Liver (tissue), 7 donors: ENCODE measurements at regions not wholly inside any gene's neighbourhood (a gene's known extent, or its start where the extent isn't known, plus 50 kb on each side); places are given as distances from the start of the nearest gene placed in this dataset.

Experiments
- DNase-seq: peaks from one replicate; pipeline ENCODE4 v3.0.0-alpha.2; 2017; ENCODE audit warnings: low spot score
- H3K27ac ChIP-seq, 2 donors: one replicate each; pipeline ENCODE4 v1.7.0; 2013; ENCODE audit warnings: inconsistent platforms in 2 of 2, low read length in 2 of 2, control low read depth in 1 of 2, low read depth in 1 of 2, mild to moderate bottlenecking in 1 of 2
- H3K27me3 ChIP-seq, 4 donors: one replicate each; pipeline versions ENCODE4 v1.6.1 to v1.7.0; 2013; ENCODE audit warnings: low read length in 3 of 4, inconsistent platforms in 1 of 4, mild to moderate bottlenecking in 1 of 4, moderate library complexity in 1 of 4; ENCODE audit not compliant: control insufficient read depth in 4 of 4, insufficient read depth in 4 of 4
- H3K36me3 ChIP-seq, 4 donors: one replicate each; pipeline versions ENCODE4 v1.6.1 to v1.7.0; 2013; ENCODE audit warnings: low read length in 3 of 4, mild to moderate bottlenecking in 3 of 4, low read depth in 1 of 4, moderate library complexity in 1 of 4; ENCODE audit not compliant: control insufficient read depth in 4 of 4, insufficient read depth in 3 of 4
- H3K4me1 ChIP-seq, 4 donors: one replicate each; pipeline versions ENCODE4 v1.6.1 to v1.7.0; 2013; ENCODE audit warnings: low read length in 3 of 4, mild to moderate bottlenecking in 3 of 4, moderate library complexity in 1 of 4; ENCODE audit not compliant: control insufficient read depth in 4 of 4, insufficient read depth in 4 of 4
- H3K4me3 ChIP-seq, 3 donors: one replicate each; pipeline versions ENCODE4 v1.6.1 to v1.7.0; 2013; ENCODE audit warnings: low read length in 3 of 3, control low read depth in 1 of 3, low read depth in 1 of 3, mild to moderate bottlenecking in 1 of 3
- H3K9ac ChIP-seq, 2 donors: one replicate each; pipeline ENCODE4 v1.7.0; 2013; ENCODE audit warnings: low read length in 2 of 2, mild to moderate bottlenecking in 2 of 2, moderate library complexity in 2 of 2, control low read depth in 1 of 2, low read depth in 1 of 2
- H3K9me3 ChIP-seq, 4 donors: one replicate each; pipeline versions ENCODE4 v1.6.1 to v1.7.0; 2013; ENCODE audit warnings: low read length in 3 of 4; ENCODE audit not compliant: control insufficient read depth in 4 of 4
- ATF3 ChIP-seq: IDR thresholded peaks from 2 replicates; pipeline ENCODE4 v1.6.1; 2016; ENCODE audit warnings: antibody characterized with exemption
- EGR1 ChIP-seq, 2 donors: IDR thresholded peaks; 2 replicates each; pipeline ENCODE4 v1.6.1; 2016 to 2018; ENCODE audit warnings: antibody characterized with exemption in 2 of 2, low read depth in 2 of 2
- FOXA1 ChIP-seq: IDR thresholded peaks from 2 replicates; pipeline ENCODE4 v1.6.1; 2016; ENCODE audit warnings: antibody characterized with exemption
- FOXA2 ChIP-seq: IDR thresholded peaks from 2 replicates; pipeline ENCODE4 v1.6.1; 2016; ENCODE audit warnings: antibody characterized with exemption
- GABPA ChIP-seq, 2 donors: IDR thresholded peaks in 1 of 2; conservative IDR thresholded peaks in 1 of 2; 2 replicates each; pipeline ENCODE4 v1.6.1; 2016; ENCODE audit warnings: antibody characterized with exemption in 2 of 2, mild to moderate bottlenecking in 1 of 2, moderate library complexity in 1 of 2
- HNF4A ChIP-seq, 2 donors: conservative IDR thresholded peaks; 2 replicates each; pipeline ENCODE4 v1.6.1; 2016; ENCODE audit warnings: antibody characterized with exemption in 2 of 2, mild to moderate bottlenecking in 2 of 2
- HNF4G ChIP-seq: IDR thresholded peaks from 2 replicates; pipeline ENCODE4 v1.6.1; 2016; ENCODE audit warnings: antibody characterized with exemption
- JUND ChIP-seq, 2 donors: IDR thresholded peaks; 2 replicates each; pipeline ENCODE4 v1.6.1; 2016; ENCODE audit warnings: antibody characterized with exemption in 2 of 2
- MAX ChIP-seq: IDR thresholded peaks from 2 replicates; pipeline ENCODE4 v1.6.1; 2016; ENCODE audit warnings: antibody characterized with exemption
- NR2F2 ChIP-seq: IDR thresholded peaks from 2 replicates; pipeline ENCODE4 v1.6.1; 2016; ENCODE audit warnings: antibody characterized with exemption
- RAD21 ChIP-seq, 2 donors: IDR thresholded peaks; 2 replicates each; pipeline ENCODE4 v1.6.1; 2016; ENCODE audit warnings: antibody characterized with exemption in 2 of 2, mild to moderate bottlenecking in 2 of 2
- REST ChIP-seq: IDR thresholded peaks from 2 replicates; pipeline ENCODE4 v1.6.1; 2016; ENCODE audit warnings: antibody characterized with exemption, mild to moderate bottlenecking
- RXRA ChIP-seq, 2 donors: IDR thresholded peaks; 2 replicates each; pipeline ENCODE4 v1.6.1; 2017 to 2018; ENCODE audit warnings: antibody characterized with exemption in 2 of 2, mild to moderate bottlenecking in 1 of 2
- SP1 ChIP-seq: IDR thresholded peaks from 2 replicates; pipeline ENCODE4 v1.6.1; 2018; ENCODE audit warnings: antibody characterized with exemption, mild to moderate bottlenecking
- YY1 ChIP-seq: IDR thresholded peaks from 2 replicates; pipeline ENCODE4 v1.6.1; 2016; ENCODE audit warnings: antibody characterized with exemption, mild to moderate bottlenecking
- ZBTB33 ChIP-seq: IDR thresholded peaks from 2 replicates; pipeline ENCODE4 v1.6.1; 2016; ENCODE audit warnings: antibody characterized with exemption
- WGBS: extraction: QIAGEN DNeasy Blood & Tissue Kit; methylation state at CpG from one replicate; pipeline ENCODE4 v1.1.7; 2013; 5-methylcytosine and 5-hydroxymethylcytosine counted together
- donor health status: healthy.
- donor health status: healthy.
- donor health status: healthy.
- donor health status: healthy.

GRCh38 chr2:120951693-120952092 is 216.0 kb downstream of the GLI2 start:
- Histone ChIP-seq H3K27me3 (no peaks in the 10 kb centered on the region), H3K9ac (no peak overlapping the region), H3K9me3 (no peaks in the 10 kb centered on the region), H3K4me1 (no peaks in the 10 kb centered on the region), H3K36me3 (no peaks in the 10 kb centered on the region), H3K27ac (no peak overlapping the region), H3K4me3 (no peak overlapping the region)
- no peak for DNase-seq
- WGBS = 72% methylated on average over 6 of the region's 6 CpGs
- TF ChIP-seq RXRA (IDR thresholded peaks at IDR 0.05) (no peak), REST (no peak), HNF4G (no peak), ATF3 (no peak), GABPA (IDR thresholded peaks at IDR 0.05 in 1 of 2, conservative IDR thresholded peaks at IDR 0.05 in 1 of 2) (no peak), SP1 (no peak), FOXA1 (no peak), NR2F2 (no peak)

GRCh38 chr2:120952318-120952717 is 216.7 kb downstream of the GLI2 start:
- WGBS = 87% methylated on average over 9 of the region's 9 CpGs
- Histone ChIP-seq H3K36me3 (no peaks in the 10 kb centered on the region), H3K9me3 (no peaks in the 10 kb centered on the region), H3K4me3 (no peak overlapping the region), H3K27me3 (no peaks in the 10 kb centered on the region), H3K4me1 (no peaks in the 10 kb centered on the region), H3K9ac (no peak overlapping the region), H3K27ac (no peak overlapping the region)
- TF ChIP-seq GABPA (IDR thresholded peaks at IDR 0.05 in 1 of 2, conservative IDR thresholded peaks at IDR 0.05 in 1 of 2) = no peak
- no peak for TF ChIP-seq FOXA2
- no peak for TF ChIP-seq YY1
- no peak for TF ChIP-seq ZBTB33
- no peak for TF ChIP-seq JUND (IDR thresholded peaks at IDR 0.05)
- TF ChIP-seq NR2F2 = no peak
- no peak for TF ChIP-seq FOXA1
- no peak for TF ChIP-seq SP1
- no peak for TF ChIP-seq EGR1 (IDR thresholded peaks at IDR 0.05; ENCODE audit: low read depth in 2 of 2)
- no peak for TF ChIP-seq MAX
- no peak for TF ChIP-seq HNF4G
- TF ChIP-seq REST = no peak
- no peak for TF ChIP-seq RXRA (IDR thresholded peaks at IDR 0.05)
- TF ChIP-seq RAD21 (IDR thresholded peaks at IDR 0.05) = no peak
- no peak for TF ChIP-seq HNF4A (conservative IDR thresholded peaks at IDR 0.05)
- TF ChIP-seq ATF3 = no peak
- no peak for DNase-seq
